ENCODE measurements at regions not wholly inside any gene's neighbourhood (a gene's known extent, or its start where the extent isn't known, plus 50 kb on each side); places are given as distances from the start of the nearest gene placed in this dataset.

DNA sequence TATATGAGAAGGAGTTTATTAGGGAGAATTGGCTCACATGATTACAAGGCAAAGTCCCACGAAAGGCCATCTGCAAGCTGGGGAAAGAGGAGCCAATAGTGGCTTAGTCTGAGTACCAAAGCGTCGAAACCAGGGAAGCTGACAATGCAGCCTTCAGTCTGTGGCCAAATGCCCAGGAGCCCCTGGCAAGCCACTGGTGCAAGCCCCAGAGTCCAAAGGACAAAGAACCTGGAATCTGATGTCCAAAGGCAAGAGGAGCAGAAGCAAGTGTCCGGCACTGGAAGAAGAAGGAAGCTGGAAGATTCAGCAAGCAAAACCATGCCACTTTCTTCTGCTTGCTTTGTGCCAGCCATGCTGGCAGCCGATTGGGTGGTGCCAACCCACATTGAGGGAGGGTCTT is 74.3 kb upstream of the NPAS2 start:
- Mint-ChIP-seq H3K27me3 (ENCODE audit: low read depth in 2 of 2) (peaks cover 23 to 57% of the 10 kb centered on the region in 2 donors), H3K9me3 (no peaks in the 10 kb centered on the region), H3K36me3 (no peaks in the 10 kb centered on the region), H3K27ac (no peak overlapping the region), H3K4me3 (no peak overlapping the region), H3K4me1 (peaks cover 7 to 8% of the 10 kb centered on the region in 2 donors)
- DNase-seq (no peak), ATAC-seq (no peak)
- H3K4me3 ChIP-seq (ENCODE audit: low read length), result no peak overlapping the region
- peaks cover 7% of the 10 kb centered on the region for H3K4me1 ChIP-seq (ENCODE audit: control insufficient read depth, insufficient read depth, low read length)
- intact Hi-C loops (cut with micrococcal nuclease), result no loop called here
- 88% methylated on average over 5 of the region's 5 CpGs for WGBS (ENCODE audit: insufficient coverage)
- no peak overlapping the region for H3K27ac ChIP-seq (ENCODE audit: low read length)
- H3K36me3 ChIP-seq (ENCODE audit: control insufficient read depth, insufficient read depth, low read length), result no peaks in the 10 kb centered on the region
- TF ChIP-seq CTCF (IDR thresholded peaks at IDR 0.05), result no peak
- H3K27me3 ChIP-seq (ENCODE audit: control insufficient read depth, insufficient read depth, low read length), result no peaks in the 10 kb centered on the region
- H3K9me3 ChIP-seq (ENCODE audit: control insufficient read depth, insufficient read depth, low read length), result no peaks in the 10 kb centered on the region

DNA sequence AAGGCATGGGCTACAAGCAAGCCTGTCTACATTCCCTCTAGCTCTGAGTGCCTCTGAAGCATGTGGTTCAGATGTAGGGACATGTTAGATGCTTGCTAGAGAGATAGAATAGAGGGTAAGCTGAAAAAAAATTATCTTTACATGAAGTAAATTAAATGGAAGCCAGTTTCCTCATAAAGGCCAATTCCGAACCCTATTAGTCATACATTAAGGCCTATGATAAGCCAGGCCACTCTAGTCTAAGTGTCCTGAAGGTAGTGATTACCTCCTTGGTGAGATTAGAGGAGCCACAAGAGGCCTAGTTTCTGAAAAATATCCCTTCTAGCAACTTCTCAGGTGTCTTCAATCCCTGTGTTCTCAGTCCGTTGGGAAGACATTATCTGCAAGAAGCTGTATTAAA is 72.4 kb upstream of the NPAS2 start:
- ATAC-seq (no peak), DNase-seq (no peak)
- H3K4me1 ChIP-seq (ENCODE audit: control insufficient read depth, insufficient read depth, low read length), result peaks cover 7% of the 10 kb centered on the region
- no peaks in the 10 kb centered on the region for H3K9me3 Mint-ChIP-seq
- intact Hi-C loops (cut with micrococcal nuclease), result no loop called here
- H3K4me3 ChIP-seq (ENCODE audit: low read length), result no peak overlapping the region
- WGBS (ENCODE audit: insufficient coverage), result 88% methylated on average over 2 of the region's 2 CpGs
- H3K27ac ChIP-seq (ENCODE audit: low read length), result no peak overlapping the region
- TF ChIP-seq CTCF (IDR thresholded peaks at IDR 0.05), result no peak
- H3K4me1 Mint-ChIP-seq, result peaks cover 7 to 8% of the 10 kb centered on the region in 2 donors
- no peak overlapping the region for H3K4me3 Mint-ChIP-seq
- peaks cover 20 to 51% of the 10 kb centered on the region in 2 donors for H3K27me3 Mint-ChIP-seq (ENCODE audit: low read depth in 2 of 2)
- no peaks in the 10 kb centered on the region for H3K36me3 ChIP-seq (ENCODE audit: control insufficient read depth, insufficient read depth, low read length)
- H3K27ac Mint-ChIP-seq, result no peak overlapping the region
- H3K9me3 ChIP-seq (ENCODE audit: control insufficient read depth, insufficient read depth, low read length), result no peaks in the 10 kb centered on the region
- H3K27me3 ChIP-seq (ENCODE audit: control insufficient read depth, insufficient read depth, low read length), result no peaks in the 10 kb centered on the region
- H3K36me3 Mint-ChIP-seq, result no peaks in the 10 kb centered on the region

DNA sequence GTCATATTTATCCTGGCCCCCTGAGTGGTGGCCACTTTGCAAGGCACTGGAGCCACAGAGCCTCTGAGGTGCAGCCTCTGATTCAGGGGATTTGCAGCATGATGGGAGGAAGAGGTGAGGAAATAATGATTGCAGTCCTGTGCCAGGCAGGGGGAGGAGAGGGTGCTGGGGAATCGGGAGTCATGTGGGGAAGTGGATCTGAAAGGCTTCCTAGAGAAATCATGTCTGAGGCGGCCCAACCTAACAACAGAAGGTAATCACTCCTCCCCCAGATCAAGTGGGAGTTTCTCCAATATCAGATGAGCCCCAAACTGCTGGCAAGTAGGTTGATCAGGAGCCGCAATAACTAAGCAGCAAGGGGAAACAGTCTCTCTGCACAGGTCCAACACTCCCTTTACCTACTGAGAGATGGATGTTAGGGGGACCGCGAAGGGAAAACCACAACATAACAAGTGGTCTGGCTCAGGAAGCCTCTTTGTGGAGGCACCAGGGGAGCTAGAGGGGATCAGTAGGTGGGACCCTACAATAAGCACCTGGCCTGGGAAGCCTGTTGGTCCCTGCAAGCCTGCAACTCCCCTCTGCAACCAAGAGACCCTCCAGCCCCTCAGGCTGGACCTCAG is 71.8 kb upstream of the NPAS2 start:
- peaks cover 20 to 49% of the 10 kb centered on the region in 2 donors for H3K27me3 Mint-ChIP-seq (ENCODE audit: low read depth in 2 of 2)
- DNase-seq (peak in 1 of 2 donors; percentile 6), ATAC-seq (no peak)
- no peak overlapping the region for H3K27ac Mint-ChIP-seq
- WGBS (ENCODE audit: insufficient coverage), result 7% methylated on average over 3 of the region's 5 CpGs
- no peaks in the 10 kb centered on the region for H3K9me3 Mint-ChIP-seq
- peaks cover 7 to 8% of the 10 kb centered on the region in 2 donors for H3K4me1 Mint-ChIP-seq
- no peak overlapping the region for H3K4me3 ChIP-seq (ENCODE audit: low read length)
- intact Hi-C loops (cut with micrococcal nuclease), result no loop called here
- H3K4me3 Mint-ChIP-seq, result no peak overlapping the region
- TF ChIP-seq CTCF (IDR thresholded peaks at IDR 0.05), result no peak
- H3K27me3 ChIP-seq (ENCODE audit: control insufficient read depth, insufficient read depth, low read length), result no peaks in the 10 kb centered on the region
- no peaks in the 10 kb centered on the region for H3K9me3 ChIP-seq (ENCODE audit: control insufficient read depth, insufficient read depth, low read length)
- H3K27ac ChIP-seq (ENCODE audit: low read length), result no peak overlapping the region
- H3K36me3 Mint-ChIP-seq, result no peaks in the 10 kb centered on the region
- H3K36me3 ChIP-seq (ENCODE audit: control insufficient read depth, insufficient read depth, low read length), result no peaks in the 10 kb centered on the region
- peaks cover 7% of the 10 kb centered on the region for H3K4me1 ChIP-seq (ENCODE audit: control insufficient read depth, insufficient read depth, low read length)

DNA sequence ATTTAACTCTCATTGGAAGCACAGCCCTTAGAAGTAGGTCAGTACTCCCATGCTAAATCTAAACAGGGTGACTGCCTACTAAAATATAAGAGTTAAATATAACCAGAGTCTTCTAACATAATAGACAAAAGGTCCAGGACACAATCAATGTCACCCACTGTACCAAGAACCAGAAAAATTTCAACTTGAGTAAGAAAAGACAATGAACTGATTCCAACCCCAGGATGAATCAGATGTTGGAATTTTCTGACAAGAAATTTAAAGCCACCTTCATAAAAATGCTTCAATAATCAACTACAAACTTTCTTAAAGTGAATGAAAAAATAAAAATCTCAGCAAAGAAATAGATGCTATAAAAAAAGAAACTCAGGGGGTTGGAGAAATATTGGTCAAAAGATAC is 71.3 kb upstream of the NPAS2 start:
- Mint-ChIP-seq H3K9me3 (no peaks in the 10 kb centered on the region), H3K4me1 (peaks cover 7 to 8% of the 10 kb centered on the region in 2 donors), H3K36me3 (no peaks in the 10 kb centered on the region), H3K27ac (no peak overlapping the region), H3K4me3 (no peak overlapping the region), H3K27me3 (ENCODE audit: low read depth in 2 of 2) (peaks cover 20 to 49% of the 10 kb centered on the region in 2 donors)
- no peaks in the 10 kb centered on the region for H3K9me3 ChIP-seq (ENCODE audit: control insufficient read depth, insufficient read depth, low read length)
- DNase-seq (no peak), ATAC-seq (no peak)
- H3K36me3 ChIP-seq (ENCODE audit: control insufficient read depth, insufficient read depth, low read length), result no peaks in the 10 kb centered on the region
- no peak overlapping the region for H3K27ac ChIP-seq (ENCODE audit: low read length)
- no peak for TF ChIP-seq CTCF (IDR thresholded peaks at IDR 0.05)
- intact Hi-C loops (cut with micrococcal nuclease), result no loop called here
- no peaks in the 10 kb centered on the region for H3K27me3 ChIP-seq (ENCODE audit: control insufficient read depth, insufficient read depth, low read length)
- no peak overlapping the region for H3K4me3 ChIP-seq (ENCODE audit: low read length)
- peaks cover 7% of the 10 kb centered on the region for H3K4me1 ChIP-seq (ENCODE audit: control insufficient read depth, insufficient read depth, low read length)
